RKO (cell line): ENCODE measurements at regions not wholly inside any gene's neighbourhood (a gene's known extent, or its start where the extent isn't known, plus 50 kb on each side); places are given as distances from the start of the nearest gene placed in this dataset.

ENCODE experiments used
- DNase-seq: peaks from one replicate; pipeline ENCODE4 v3.0.0-alpha.2; 2016; ENCODE audit warnings: low spot score

- no peak for DNase-seq
These were observed 55.7 kb downstream of the RTL6 start for GRCh38 chr22:44442186-44442815.

- no peak for DNase-seq
These were observed 56.4 kb downstream of the RTL6 start for GRCh38 chr22:44441401-44442185.

- DNase-seq: no peak
These were observed 57.5 kb downstream of the RTL6 start for GRCh38 chr22:44440224-44441160.

- DNase-seq: no peak
These were observed 58.4 kb downstream of the RTL6 start for GRCh38 chr22:44439356-44440223.

- DNase-seq: no peak
These were observed 59.4 kb downstream of the RTL6 start for GRCh38 chr22:44438481-44439131.

- no peak for DNase-seq
These were observed 60.0 kb downstream of the RTL6 start for GRCh38 chr22:44438056-44438455.

- no peak for DNase-seq
These were observed 60.6 kb downstream of the RTL6 start for GRCh38 chr22:44437216-44438055.

GRCh38 chr22:44436736-44437135, 61.3 kb downstream of the RTL6 start:
- no peak for DNase-seq

GRCh38 chr22:44431256-44431655, 66.8 kb downstream of the RTL6 start:
- no peak for DNase-seq

- no peak for DNase-seq
These were observed 67.3 kb downstream of the RTL6 start for GRCh38 chr22:44430716-44431115.

- no peak for DNase-seq
These were observed 68.0 kb downstream of the RTL6 start for GRCh38 chr22:44429941-44430587.

GRCh38 chr22:44428941-44429830, 68.8 kb downstream of the RTL6 start:
- no peak for DNase-seq

GRCh38 chr22:44427611-44428470, 70.2 kb downstream of the RTL6 start:
- DNase-seq: no peak

GRCh38 chr22:44426981-44427380, 71.1 kb downstream of the RTL6 start:
- DNase-seq: no peak

- no peak for DNase-seq
These were observed 72.4 kb downstream of the RTL6 start for GRCh38 chr22:44425694-44426045.

- DNase-seq: no peak
These were observed 73.0 kb downstream of the RTL6 start for GRCh38 chr22:44424867-44425693.

GRCh38 chr22:44424359-44424682, 73.7 kb downstream of the RTL6 start:
- DNase-seq: no peak
